Endothelial cell of umbilical vein (primary cell): ENCODE measurements at regions not wholly inside any gene's neighbourhood (a gene's known extent, or its start where the extent isn't known, plus 50 kb on each side); places are given as distances from the start of the nearest gene placed in this dataset.

ENCODE experiments used
- BruUV-seq: library from RNA; stranded (reverse); fragments of 400-500 nt; replicated peaks from 2 replicates; lab custom pipeline; 2021; lab: Mats Ljungman, UMichigan
- CTCF ChIA-PET: fragments of 300-600, 350-600 bp; sonication (Branson Sonifier 250); formaldehyde crosslinking; loops from one replicate; lab custom pipeline; 2021; ENCODE audit warnings: antibody characterized with exemption, inconsistent platforms; lab: Charles Lee
- POLR2A ChIA-PET: fragments of 300-600, 350-600 bp; sonication (Branson Sonifier 250); formaldehyde crosslinking; loops from one replicate; lab custom pipeline; 2021; ENCODE audit warnings: antibody characterized with exemption, inconsistent platforms; lab: Charles Lee
- DNase-seq: peaks from one replicate; pipeline ENCODE4 v3.0.0-alpha.2; 2011; ENCODE audit warnings: low read depth, low spot score
- FAIRE-seq: peaks from 2 replicates; lab custom pipeline; 2011; peaks lifted over from hg19 to GRCh38; lab: Jason Lieb, UNC
- H2AFZ ChIP-seq: 2 replicates; pipeline ENCODE4 v1.6.0; 2012; ENCODE audit warnings: low read depth, low read length, control low read depth, inconsistent platforms
- H3K27ac ChIP-seq: 2 replicates; pipeline ENCODE4 v1.5.1; 2011; ENCODE audit warnings: low read depth, mild to moderate bottlenecking, control low read depth, low read length, moderate library complexity; ENCODE audit not compliant: insufficient read depth
- H3K27me3 ChIP-seq, 2 experiments: 2 replicates each; pipeline versions ENCODE4 v1.6.0 to v1.6.1; 2011; ENCODE audit warnings: low read length in 2 of 2, mixed read lengths in 1 of 2; ENCODE audit not compliant: control insufficient read depth in 2 of 2, insufficient read depth in 2 of 2
- H3K36me3 ChIP-seq, 2 experiments: 2 replicates in 1 of 2; 3 replicates in 1 of 2; pipeline ENCODE4 v1.5.1; 2011; ENCODE audit warnings: low read length in 2 of 2, mild to moderate bottlenecking in 1 of 2, moderate library complexity in 1 of 2; ENCODE audit not compliant: control insufficient read depth in 2 of 2, insufficient read depth in 2 of 2; ENCODE audit errors: extremely low read depth in 1 of 2
- H3K4me1 ChIP-seq: 3 replicates; pipeline ENCODE4 v1.5.1; 2011; ENCODE audit warnings: mild to moderate bottlenecking, low read length; ENCODE audit not compliant: control insufficient read depth, insufficient read depth; ENCODE audit errors: extremely low read depth
- H3K4me2 ChIP-seq: 2 replicates; pipeline ENCODE4 v1.6.1; 2011; ENCODE audit warnings: low read length, control low read depth, mixed read lengths; ENCODE audit not compliant: insufficient read depth
- H3K4me3 ChIP-seq, 3 experiments: fragments of 200-600 bp in 1 of 3; sonication (generic), shearing (Covaris generic) in 1 of 3; replicated peaks in 1 of 3; 2 replicates each; pipeline ENCODE4 v1.5.1; 2011 to 2016; ENCODE audit warnings: control low read depth in 3 of 3, low read length in 3 of 3, mild to moderate bottlenecking in 2 of 3, inconsistent platforms in 1 of 3, low read depth in 1 of 3, moderate library complexity in 1 of 3; ENCODE audit not compliant: insufficient read depth in 1 of 3
- H3K79me2 ChIP-seq: 2 replicates; pipeline ENCODE4 v1.6.0; 2012; ENCODE audit warnings: low read length, inconsistent platforms; ENCODE audit not compliant: control insufficient read depth, insufficient read depth
- H3K9ac ChIP-seq: replicated peaks from 2 replicates; pipeline ENCODE3; 2011; ENCODE audit warnings: low read length, control low read depth; ENCODE audit not compliant: insufficient read depth; ENCODE audit errors: extremely low read depth
- H3K9me1 ChIP-seq: replicated peaks from 3 replicates; pipeline ENCODE4 v1.6.0; 2011; ENCODE audit warnings: mild to moderate bottlenecking, low read length; ENCODE audit not compliant: control insufficient read depth, insufficient read depth; ENCODE audit errors: extremely low read depth
- H3K9me3 ChIP-seq: replicated peaks from 2 replicates; pipeline ENCODE4 v1.5.1; 2012; ENCODE audit warnings: low read length, inconsistent platforms; ENCODE audit not compliant: control insufficient read depth, insufficient read depth
- H4K20me1 ChIP-seq: replicated peaks from 2 replicates; pipeline ENCODE3; 2011; ENCODE audit warnings: mild to moderate bottlenecking, low read length; ENCODE audit not compliant: control insufficient read depth, insufficient read depth; ENCODE audit errors: extremely low read depth
- EZH2 ChIP-seq: IDR thresholded peaks from 2 replicates; pipeline ENCODE4 v1.6.1; 2012; ENCODE audit warnings: borderline replicate concordance, low read depth, mild to moderate bottlenecking, moderate library complexity, low read length, inconsistent platforms; ENCODE audit not compliant: severe bottlenecking
- FOS ChIP-seq: IDR thresholded peaks from 2 replicates; pipeline ENCODE4 v1.6.1; 2011; ENCODE audit warnings: mild to moderate bottlenecking, low read length, moderate library complexity, borderline replicate concordance; ENCODE audit not compliant: insufficient read depth
- GATA2 ChIP-seq: IDR thresholded peaks from 2 replicates; pipeline ENCODE4 v1.7.0; 2011; ENCODE audit warnings: low read depth, mild to moderate bottlenecking, moderate library complexity, mixed read lengths, low read length; ENCODE audit not compliant: insufficient read length, insufficient read depth
- MYC ChIP-seq: IDR thresholded peaks from one replicate; pipeline ENCODE4 v1.6.1; 2011; ENCODE audit warnings: mild to moderate bottlenecking, low read depth, low read length
- POLR2AphosphoS5 ChIP-seq: IDR thresholded peaks from 2 replicates; pipeline ENCODE4 v1.6.1; 2012; ENCODE audit warnings: low read depth, mild to moderate bottlenecking, control low read depth, low read length, moderate library complexity; ENCODE audit not compliant: insufficient read depth
- dilution Hi-C: fragments of 300-500 bp; cut with MboI; formaldehyde crosslinking; loops from one replicate; pipeline ENCODE4 v1.15.0; 2019; ENCODE audit warnings: low sequenced_read_pairs; ENCODE audit not compliant: extremely low pct_ligation_motif_present
- intact Hi-C: fragments of 100-400 bp; cut with micrococcal nuclease; formaldehyde crosslinking; loops from one replicate; pipeline ENCODE4 v1.10.0; 2022
- TF ChIP-seq, protein P1 (sequence below): IDR thresholded peaks from 2 replicates; pipeline ENCODE4 v1.6.1; 2011; ENCODE audit not compliant: insufficient read depth, insufficient read length

- Histone ChIP-seq H3K27ac (no peak overlapping the region), H3K9me3 (peaks cover 2% of the 10 kb centered on the region), H3K4me2 (no peak overlapping the region), H2AFZ (no peak overlapping the region), H4K20me1 (no peaks in the 10 kb centered on the region), H3K9ac (no peak overlapping the region), H3K4me1 (no peaks in the 10 kb centered on the region), H3K9me1 (no peaks in the 10 kb centered on the region), H3K4me3 (no peak overlapping the region), H3K27me3 (no peaks in the 10 kb centered on the region), H3K79me2 (no peaks in the 10 kb centered on the region), H3K36me3 (no peaks in the 10 kb centered on the region)
- CTCF ChIA-PET, result no interaction called here
- no peak for DNase-seq
- dilution Hi-C loops, result no loop called here
- POLR2A ChIA-PET, result interaction anchor here (0.7 kb wide), 1 partner anchor 576 kb away, joined by 3 read pairs; no protein-coding TSS in a partner anchor
- TF ChIP-seq FOS (no peak), GATA2 (no peak), POLR2AphosphoS5 (no peak)
- no peak for FAIRE-seq
- intact Hi-C loops, result no loop called here
- no TSS peak for BruUV-seq
Observed at GRCh38 chr2:16401761-16402300, 263.8 kb downstream of the CYRIA start.

DNA sequence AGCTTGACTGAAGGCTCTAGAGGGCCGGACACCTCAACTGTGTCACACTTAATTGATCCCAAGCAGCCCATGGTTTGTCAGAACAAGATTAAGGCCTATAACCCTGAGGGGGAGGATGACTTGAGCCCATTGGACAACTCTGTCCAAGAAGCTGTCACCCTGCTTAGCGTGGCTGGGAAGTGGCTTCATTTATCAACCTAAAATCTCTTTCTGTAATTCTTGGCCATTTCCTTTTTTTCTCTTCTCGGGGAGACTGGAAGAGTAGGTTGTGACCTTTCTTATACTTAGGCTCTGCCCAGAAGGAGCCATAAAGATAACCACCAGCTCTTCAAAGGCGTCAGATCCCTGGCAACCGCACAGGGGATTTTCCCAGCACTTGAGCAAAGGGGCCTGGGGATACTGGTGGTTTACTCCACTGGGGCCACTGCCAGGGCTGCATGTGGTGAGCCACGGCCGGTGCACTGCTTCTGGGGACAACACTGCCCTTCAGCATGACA, 265.5 kb downstream of the CYRIA start:
- no TSS peak for BruUV-seq
- H3K9ac ChIP-seq, result no peak overlapping the region
- ChIA-PET POLR2A (no interaction called here), CTCF (no interaction called here)
- H3K9me1 ChIP-seq, result no peaks in the 10 kb centered on the region
- intact Hi-C loops, result no loop called here
- H3K79me2 ChIP-seq, result no peaks in the 10 kb centered on the region
- no peak overlapping the region for H3K4me2 ChIP-seq
- no peaks in the 10 kb centered on the region for H3K27me3 ChIP-seq
- no peak overlapping the region for H3K4me3 ChIP-seq
- no peaks in the 10 kb centered on the region for H3K4me1 ChIP-seq
- no peak for FAIRE-seq
- H3K36me3 ChIP-seq, result no peaks in the 10 kb centered on the region
- H3K9me3 ChIP-seq, result peaks cover 2% of the 10 kb centered on the region
- dilution Hi-C loops, result no loop called here
- H3K27ac ChIP-seq, result no peak overlapping the region
- no peaks in the 10 kb centered on the region for H4K20me1 ChIP-seq
- H2AFZ ChIP-seq, result no peak overlapping the region
- DNase-seq, result no peak
- TF ChIP-seq, protein P1, sequence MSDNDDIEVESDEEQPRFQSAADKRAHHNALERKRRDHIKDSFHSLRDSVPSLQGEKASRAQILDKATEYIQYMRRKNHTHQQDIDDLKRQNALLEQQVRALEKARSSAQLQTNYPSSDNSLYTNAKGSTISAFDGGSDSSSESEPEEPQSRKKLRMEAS, result no peak
- no peak for TF ChIP-seq EZH2
- TF ChIP-seq GATA2, result no peak
- TF ChIP-seq MYC, result no peak
